ENCODE measurements at regions not wholly inside any gene's neighbourhood (a gene's known extent, or its start where the extent isn't known, plus 50 kb on each side); places are given as distances from the start of the nearest gene placed in this dataset.

DNA sequence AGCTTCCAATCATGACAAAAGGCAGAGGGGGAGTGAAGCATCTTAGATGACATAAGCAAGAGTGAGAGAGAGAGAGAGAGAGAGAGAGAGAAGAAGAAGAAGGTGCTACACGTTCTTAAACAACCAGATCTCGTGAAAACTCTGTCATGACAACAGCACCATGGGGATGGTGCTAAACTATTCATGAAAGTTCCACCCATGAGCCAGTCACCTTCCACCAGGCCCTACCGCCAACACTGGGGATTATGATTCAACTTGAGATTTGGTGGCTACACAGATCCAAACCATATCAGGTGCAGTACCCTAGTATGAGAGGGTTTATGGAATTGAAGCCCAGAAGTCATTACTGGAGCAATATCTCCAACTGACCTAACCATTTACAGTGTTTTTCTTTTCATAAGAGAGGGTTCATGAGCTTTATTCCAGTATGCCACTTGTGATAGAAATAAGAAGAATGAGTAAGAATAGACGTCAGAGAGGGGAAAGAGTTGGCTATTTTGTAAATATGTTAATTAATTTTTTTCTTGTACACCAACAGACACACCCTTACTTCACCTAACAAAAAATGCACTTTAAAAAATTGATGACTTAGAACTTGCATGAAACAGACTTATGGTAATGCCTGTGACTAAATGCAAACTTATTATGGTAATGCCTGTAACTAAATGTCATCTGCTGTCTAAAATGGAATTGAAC, 680.4 kb upstream of the ITGA1 start:
- TF ChIP-seq, protein P1, sequence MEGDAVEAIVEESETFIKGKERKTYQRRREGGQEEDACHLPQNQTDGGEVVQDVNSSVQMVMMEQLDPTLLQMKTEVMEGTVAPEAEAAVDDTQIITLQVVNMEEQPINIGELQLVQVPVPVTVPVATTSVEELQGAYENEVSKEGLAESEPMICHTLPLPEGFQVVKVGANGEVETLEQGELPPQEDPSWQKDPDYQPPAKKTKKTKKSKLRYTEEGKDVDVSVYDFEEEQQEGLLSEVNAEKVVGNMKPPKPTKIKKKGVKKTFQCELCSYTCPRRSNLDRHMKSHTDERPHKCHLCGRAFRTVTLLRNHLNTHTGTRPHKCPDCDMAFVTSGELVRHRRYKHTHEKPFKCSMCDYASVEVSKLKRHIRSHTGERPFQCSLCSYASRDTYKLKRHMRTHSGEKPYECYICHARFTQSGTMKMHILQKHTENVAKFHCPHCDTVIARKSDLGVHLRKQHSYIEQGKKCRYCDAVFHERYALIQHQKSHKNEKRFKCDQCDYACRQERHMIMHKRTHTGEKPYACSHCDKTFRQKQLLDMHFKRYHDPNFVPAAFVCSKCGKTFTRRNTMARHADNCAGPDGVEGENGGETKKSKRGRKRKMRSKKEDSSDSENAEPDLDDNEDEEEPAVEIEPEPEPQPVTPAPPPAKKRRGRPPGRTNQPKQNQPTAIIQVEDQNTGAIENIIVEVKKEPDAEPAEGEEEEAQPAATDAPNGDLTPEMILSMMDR (IDR thresholded peaks at IDR 0.05; ENCODE audit: low read length) = no peak
- no peak for TF ChIP-seq EZH2 (optimal IDR thresholded peaks at IDR 0.05; ENCODE audit: low read depth, low read length)

Measured in MM.1S (cell line).